Neutrophil (primary cell): ENCODE measurements at regions not wholly inside any gene's neighbourhood (a gene's known extent, or its start where the extent isn't known, plus 50 kb on each side); places are given as distances from the start of the nearest gene placed in this dataset.

Experiments
- H3K27ac ChIP-seq: fragments of 200-600 bp; sonication (generic); 2 replicates; pipeline ENCODE4 v1.5.1; 2016; ENCODE audit warnings: mild to moderate bottlenecking, moderate library complexity
- H3K27me3 ChIP-seq: fragments of 200-600 bp; sonication (generic); 2 replicates; pipeline ENCODE4 v1.6.0; 2016; ENCODE audit warnings: mild to moderate bottlenecking
- H3K36me3 ChIP-seq: fragments of 200-600 bp; sonication (generic); 2 replicates; pipeline ENCODE4 v1.5.1; 2017
- H3K4me1 ChIP-seq, 2 experiments: fragments of 200-600 bp in 1 of 2; sonication (generic) in 1 of 2; 1 replicate in 1 of 2; 2 replicates in 1 of 2; pipeline versions ENCODE4 v1.5.1 to v1.6.1; 2013 to 2016; ENCODE audit warnings: low read depth in 1 of 2, low read length in 1 of 2, mild to moderate bottlenecking in 1 of 2, moderate library complexity in 1 of 2; ENCODE audit not compliant: control insufficient read depth in 1 of 2, insufficient read depth in 1 of 2
- H3K4me3 ChIP-seq, 2 experiments: fragments of 200-600 bp in 1 of 2; sonication (generic) in 1 of 2; 1 replicate in 1 of 2; 2 replicates in 1 of 2; pipeline ENCODE4 v1.5.1; 2013 to 2016; ENCODE audit warnings: low read depth in 1 of 2, low read length in 1 of 2, mild to moderate bottlenecking in 1 of 2, moderate library complexity in 1 of 2
- H3K9me3 ChIP-seq: fragments of 200-600 bp; sonication (generic); 2 replicates; pipeline ENCODE4 v1.5.1; 2016
- TF ChIP-seq, protein P1 (sequence below): fragments of 200-600 bp; sonication (generic); IDR thresholded peaks from 2 replicates; pipeline ENCODE4 v1.5.1; 2016; ENCODE audit warnings: antibody characterized with exemption

DNA sequence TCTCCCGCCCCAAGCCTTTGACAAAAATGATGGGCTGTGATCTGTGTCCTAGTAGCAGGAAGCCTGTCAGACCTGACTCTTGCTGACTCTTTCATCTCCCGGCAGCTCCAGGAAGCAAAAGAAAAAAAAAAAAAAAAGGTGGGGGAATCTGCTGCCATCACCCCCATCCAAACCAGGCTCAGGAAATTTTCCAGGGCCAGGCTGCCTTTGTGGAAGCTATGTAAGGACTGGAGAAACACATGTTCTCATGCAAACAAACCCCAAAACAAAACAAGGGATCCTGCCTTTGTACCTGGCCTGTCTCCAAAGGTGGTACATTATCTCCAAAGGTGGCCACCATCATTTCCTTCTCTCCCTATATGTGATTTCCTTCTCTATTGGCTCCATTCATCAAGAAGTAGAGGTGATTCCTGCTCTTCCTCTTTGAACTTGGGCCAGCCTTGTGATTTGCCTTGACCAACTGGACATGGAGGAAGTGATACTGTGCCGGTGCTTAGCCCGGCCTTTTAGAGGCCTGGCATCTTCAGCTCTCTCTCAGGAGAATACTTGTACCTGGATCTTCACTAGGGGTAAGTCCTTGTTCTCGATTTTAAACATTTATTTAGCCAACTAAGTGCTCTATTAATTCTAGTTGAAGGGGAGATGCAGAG, 192.2 kb upstream of the SVIL start:
- no peaks in the 10 kb centered on the region for H3K4me1 ChIP-seq
- TF ChIP-seq, protein P1, sequence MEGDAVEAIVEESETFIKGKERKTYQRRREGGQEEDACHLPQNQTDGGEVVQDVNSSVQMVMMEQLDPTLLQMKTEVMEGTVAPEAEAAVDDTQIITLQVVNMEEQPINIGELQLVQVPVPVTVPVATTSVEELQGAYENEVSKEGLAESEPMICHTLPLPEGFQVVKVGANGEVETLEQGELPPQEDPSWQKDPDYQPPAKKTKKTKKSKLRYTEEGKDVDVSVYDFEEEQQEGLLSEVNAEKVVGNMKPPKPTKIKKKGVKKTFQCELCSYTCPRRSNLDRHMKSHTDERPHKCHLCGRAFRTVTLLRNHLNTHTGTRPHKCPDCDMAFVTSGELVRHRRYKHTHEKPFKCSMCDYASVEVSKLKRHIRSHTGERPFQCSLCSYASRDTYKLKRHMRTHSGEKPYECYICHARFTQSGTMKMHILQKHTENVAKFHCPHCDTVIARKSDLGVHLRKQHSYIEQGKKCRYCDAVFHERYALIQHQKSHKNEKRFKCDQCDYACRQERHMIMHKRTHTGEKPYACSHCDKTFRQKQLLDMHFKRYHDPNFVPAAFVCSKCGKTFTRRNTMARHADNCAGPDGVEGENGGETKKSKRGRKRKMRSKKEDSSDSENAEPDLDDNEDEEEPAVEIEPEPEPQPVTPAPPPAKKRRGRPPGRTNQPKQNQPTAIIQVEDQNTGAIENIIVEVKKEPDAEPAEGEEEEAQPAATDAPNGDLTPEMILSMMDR: no peak
- H3K27me3 ChIP-seq: peaks cover 7% of the 10 kb centered on the region
- H3K36me3 ChIP-seq: no peaks in the 10 kb centered on the region
- no peak overlapping the region for H3K27ac ChIP-seq
- H3K9me3 ChIP-seq: no peaks in the 10 kb centered on the region
- no peak overlapping the region for H3K4me3 ChIP-seq

DNA sequence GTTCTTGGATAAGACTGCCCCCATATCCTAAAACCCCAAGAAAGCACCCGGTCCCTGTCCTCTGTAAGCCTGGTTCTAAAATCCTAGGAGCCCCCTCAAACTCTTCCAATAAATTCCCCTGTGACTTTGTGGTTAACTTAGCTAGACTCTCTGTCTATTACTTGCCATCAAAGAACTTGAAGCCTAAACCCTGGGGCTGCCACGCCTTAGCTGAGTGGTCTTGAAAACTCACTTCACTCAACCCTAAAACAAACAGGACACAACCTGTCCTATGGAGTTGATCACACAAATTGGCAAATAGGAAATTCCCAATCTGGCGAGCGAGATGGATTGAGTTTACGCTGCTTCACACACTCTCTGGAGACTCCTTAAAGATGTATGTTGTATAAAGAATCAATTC, 191.4 kb upstream of the SVIL start:
- no peaks in the 10 kb centered on the region for H3K4me1 ChIP-seq
- H3K9me3 ChIP-seq: no peaks in the 10 kb centered on the region
- H3K36me3 ChIP-seq: no peaks in the 10 kb centered on the region
- TF ChIP-seq, protein P1: no peak
- H3K27ac ChIP-seq: no peak overlapping the region
- H3K27me3 ChIP-seq: peaks cover 7% of the 10 kb centered on the region
- H3K4me3 ChIP-seq: no peak overlapping the region

DNA sequence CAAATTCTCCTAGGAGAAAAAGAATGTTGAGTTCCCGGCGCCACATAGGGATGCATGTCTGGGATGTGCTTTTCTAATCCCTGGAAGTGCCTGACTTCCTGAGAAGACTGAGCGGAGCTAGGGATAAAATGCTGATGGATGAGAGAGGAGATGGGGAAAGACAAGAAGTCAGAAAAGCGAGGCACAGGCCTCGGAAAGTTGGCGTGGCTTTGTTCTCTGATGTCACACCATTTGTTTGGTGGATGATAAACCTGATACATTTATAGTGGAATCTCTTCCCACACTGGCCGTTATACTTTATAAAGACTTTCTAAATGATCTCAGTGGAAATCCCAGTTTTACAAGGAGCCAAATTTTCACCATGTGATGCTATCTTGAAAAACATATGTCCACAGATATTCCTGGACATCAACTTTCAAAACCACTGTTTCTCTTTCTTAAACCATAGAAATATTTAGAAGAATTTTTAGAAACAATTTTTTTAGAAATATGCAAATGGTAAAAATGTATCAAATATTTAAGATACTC, 188.8 kb upstream of the SVIL start:
- TF ChIP-seq, protein P1: no peak
- H3K4me1 ChIP-seq: no peaks in the 10 kb centered on the region
- no peak overlapping the region for H3K27ac ChIP-seq
- H3K36me3 ChIP-seq: no peaks in the 10 kb centered on the region
- peaks cover 7% of the 10 kb centered on the region for H3K27me3 ChIP-seq
- no peaks in the 10 kb centered on the region for H3K9me3 ChIP-seq
- H3K4me3 ChIP-seq: no peak overlapping the region

DNA sequence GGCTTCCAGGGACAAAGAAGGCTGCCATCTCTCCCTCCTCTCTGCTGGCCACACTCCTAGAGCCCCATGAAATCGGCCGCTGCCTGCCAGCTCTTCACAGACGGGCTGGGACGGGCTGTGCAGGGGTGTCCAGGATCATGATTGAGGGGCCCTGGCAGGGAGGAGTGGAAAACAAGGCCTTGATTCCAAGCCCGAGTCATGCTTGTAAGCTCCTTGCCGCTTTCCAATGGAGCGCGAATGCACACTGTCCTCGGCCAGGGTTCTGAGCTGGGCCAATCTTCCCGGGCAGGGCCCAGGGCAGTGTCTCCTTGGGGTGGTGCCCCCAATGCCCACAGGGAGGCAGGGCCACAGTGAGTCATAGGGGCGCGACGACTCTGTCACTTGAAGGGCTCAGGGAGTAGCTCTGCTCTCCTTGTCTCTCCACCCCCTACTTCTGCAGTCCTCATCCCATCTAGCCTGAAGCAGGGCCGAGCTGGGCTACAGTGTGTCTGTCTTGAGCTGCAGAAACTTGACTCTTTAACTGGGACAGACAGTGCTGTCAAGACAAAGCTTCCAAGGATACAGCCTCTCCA, 186.2 kb upstream of the SVIL start:
- no peak overlapping the region for H3K27ac ChIP-seq
- H3K36me3 ChIP-seq: no peaks in the 10 kb centered on the region

DNA sequence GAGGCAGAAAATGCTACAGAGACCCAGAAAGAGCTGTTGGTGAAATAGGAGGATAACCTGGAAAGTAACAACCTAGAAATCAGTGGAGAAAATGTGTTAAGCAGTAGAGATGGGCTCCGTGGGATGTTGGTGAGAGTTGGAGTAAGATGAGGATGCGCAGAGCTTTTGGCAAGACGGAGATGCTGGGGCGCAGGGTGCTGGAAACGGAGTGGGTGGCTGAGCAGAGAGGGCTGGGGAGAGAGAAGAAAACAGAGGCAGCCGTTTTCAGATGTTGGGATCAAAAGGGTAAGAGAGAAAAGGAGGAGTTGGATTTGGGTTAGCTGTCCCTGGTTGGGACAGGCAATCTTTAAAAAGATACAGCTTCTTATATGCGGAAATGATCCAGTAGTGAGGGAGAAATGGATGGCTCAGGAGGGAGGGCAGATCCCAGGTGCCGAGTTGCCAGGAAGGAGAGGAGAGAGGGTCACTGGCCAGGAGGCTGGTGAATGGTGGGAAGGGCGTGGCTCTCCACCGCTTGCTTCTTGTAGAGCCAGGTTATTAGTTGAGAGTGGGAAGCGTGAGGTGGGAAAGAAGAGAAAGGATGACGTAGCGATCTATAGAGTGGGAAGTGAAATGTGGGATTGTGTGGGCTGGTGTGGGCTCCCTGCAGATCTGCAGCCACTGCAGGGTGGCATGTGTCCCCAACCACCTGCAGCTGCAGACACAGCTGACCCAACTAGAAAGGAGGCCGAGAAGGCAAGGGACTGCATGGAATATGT, 182.2 kb upstream of the SVIL start:
- Histone ChIP-seq H3K36me3 (no peaks in the 10 kb centered on the region), H3K4me1 (no peaks in the 10 kb centered on the region), H3K27ac (no peak overlapping the region), H3K27me3 (peaks cover 11% of the 10 kb centered on the region), H3K9me3 (no peaks in the 10 kb centered on the region), H3K4me3 (no peak overlapping the region)
- TF ChIP-seq, protein P1: no peak

More for the DNA sequence above, 186.2 kb upstream of the SVIL start:
- TF ChIP-seq, protein P1: no peak
- Histone ChIP-seq H3K9me3 (no peaks in the 10 kb centered on the region), H3K27me3 (peaks cover 7% of the 10 kb centered on the region), H3K4me1 (no peaks in the 10 kb centered on the region), H3K4me3 (no peak overlapping the region)
